Lung (tissue), 11 donors: ENCODE measurements at regions not wholly inside any gene's neighbourhood (a gene's known extent, or its start where the extent isn't known, plus 50 kb on each side); places are given as distances from the start of the nearest gene placed in this dataset.
A peak's percentile ranks its signal among the peaks of the same experiment; 100 is the strongest.

Experiments
- ATAC-seq: fragments of 200-7000 bp; cut with Tn5 transposase; one replicate; pipeline ENCODE4 v1.9.1; 2020; ENCODE audit warnings: moderate number of reproducible peaks; ENCODE audit not compliant: insufficient read depth, low FRiP score
- DNase-seq, 3 donors: peaks; one replicate each; pipeline ENCODE4 v3.0.0-alpha.2; 2013 to 2017
- H3K27ac ChIP-seq, 2 donors: one replicate each; pipeline ENCODE4 v1.5.1; 2013; ENCODE audit warnings: mild to moderate bottlenecking in 2 of 2, moderate library complexity in 2 of 2, control low read depth in 1 of 2, inconsistent platforms in 1 of 2, low read depth in 1 of 2, low read length in 1 of 2
- H3K27me3 ChIP-seq, 3 donors: one replicate each; pipeline ENCODE4 v1.5.1; 2013; ENCODE audit warnings: low read length in 2 of 3; ENCODE audit not compliant: control insufficient read depth in 3 of 3, insufficient read depth in 3 of 3
- H3K36me3 ChIP-seq, 4 donors: one replicate each; pipeline ENCODE4 v1.5.1; 2013; ENCODE audit warnings: low read length in 4 of 4, mild to moderate bottlenecking in 1 of 4, moderate library complexity in 1 of 4; ENCODE audit not compliant: control insufficient read depth in 4 of 4, insufficient read depth in 4 of 4
- H3K4me1 ChIP-seq, 5 donors: one replicate each; pipeline ENCODE4 v1.5.1; 2013; ENCODE audit warnings: low read length in 5 of 5, mild to moderate bottlenecking in 2 of 5, moderate library complexity in 1 of 5; ENCODE audit not compliant: control insufficient read depth in 5 of 5, insufficient read depth in 5 of 5
- H3K4me3 ChIP-seq: one replicate; pipeline ENCODE4 v1.5.1; 2013; ENCODE audit warnings: mild to moderate bottlenecking, control low read depth, moderate library complexity
- H3K9ac ChIP-seq, 2 donors: one replicate each; pipeline ENCODE4 v1.5.1; 2013; ENCODE audit warnings: low read length in 2 of 2, control low read depth in 1 of 2; ENCODE audit not compliant: insufficient read depth in 1 of 2
- H3K9me3 ChIP-seq, 4 donors: one replicate each; pipeline ENCODE4 v1.5.1; 2013; ENCODE audit warnings: low read length in 3 of 4, mild to moderate bottlenecking in 1 of 4, moderate library complexity in 1 of 4; ENCODE audit not compliant: control insufficient read depth in 4 of 4, insufficient read depth in 3 of 4
- CTCF ChIP-seq: IDR thresholded peaks from 2 replicates; pipeline ENCODE4 v1.5.1; 2012; ENCODE audit warnings: mild to moderate bottlenecking; ENCODE audit errors: control extremely low read depth, extremely low read depth
- WGBS, 2 donors: extraction: QIAGEN DNeasy Blood & Tissue Kit; methylation state at CpG; one replicate each; pipeline ENCODE4 v1.1.7; 2013; 5-methylcytosine and 5-hydroxymethylcytosine counted together
- donor health status: control.
- donor health status: control.
- donor health status: Bipolar disorder and iron deficiency.
- donor health status: healthy.
- donor health status: DM: yes; HTN: yes; CAD: no.

GRCh38 chr18:71913641-71914040, 630.5 kb downstream of the CBLN2 start:
- no peak for TF ChIP-seq CTCF
- ATAC-seq: no peak
- WGBS, 2 donors: 93% methylated on average over 1 of the region's 1 CpG
- Histone ChIP-seq H3K4me1 (no peaks in the 10 kb centered on the region), H3K36me3 (no peaks in the 10 kb centered on the region), H3K9me3 (no peaks in the 10 kb centered on the region), H3K4me3 (no peak overlapping the region), H3K27me3 (no peaks in the 10 kb centered on the region), H3K9ac (no peak overlapping the region), H3K27ac (no peak overlapping the region)
- no peak for DNase-seq

GRCh38 chr18:71902482-71902881, 641.7 kb downstream of the CBLN2 start:
- Histone ChIP-seq H3K4me3 (no peak overlapping the region), H3K4me1 (peaks cover 0 to 7% (median 2%) of the 10 kb centered on the region in 5 donors), H3K27me3 (no peaks in the 10 kb centered on the region), H3K9me3 (peaks cover 0 to 3% (median 0%) of the 10 kb centered on the region in 4 donors), H3K27ac (no peak overlapping the region), H3K36me3 (no peaks in the 10 kb centered on the region), H3K9ac (no peak overlapping the region)
- DNase-seq (no peak), ATAC-seq (no peak)
- WGBS, 2 donors: 70 to 73% methylated on average over 1 of the region's 1 CpG
- TF ChIP-seq CTCF: no peak

- no peak overlapping the region for H3K9ac ChIP-seq
- H3K9me3 ChIP-seq: peaks cover 0 to 3% (median 0%) of the 10 kb centered on the region in 4 donors
- H3K27me3 ChIP-seq: no peaks in the 10 kb centered on the region
- DNase-seq (peak in 2 of 3 donors; percentile 17 to 61), ATAC-seq (no peak)
- no peak overlapping the region for H3K4me3 ChIP-seq
- peaks cover 0 to 7% (median 2%) of the 10 kb centered on the region in 5 donors for H3K4me1 ChIP-seq
- 49 to 67% methylated on average over 8 of the region's 8 CpGs for WGBS, 2 donors
- no peak for TF ChIP-seq CTCF
- H3K27ac ChIP-seq: no peak overlapping the region
- H3K36me3 ChIP-seq: no peaks in the 10 kb centered on the region
Observed at GRCh38 chr18:71899707-71900472, 644.3 kb downstream of the CBLN2 start.
